SHP77 treated with DMSO at 0.1 percent for 48 hours (cell line): ENCODE measurements at regions not wholly inside any gene's neighbourhood (a gene's known extent, or its start where the extent isn't known, plus 50 kb on each side); places are given as distances from the start of the nearest gene placed in this dataset.

Experiments used
- DNase-seq: peaks from one replicate; lab custom pipeline; 2025; lab: John Stamatoyannopoulos, UW

DNA sequence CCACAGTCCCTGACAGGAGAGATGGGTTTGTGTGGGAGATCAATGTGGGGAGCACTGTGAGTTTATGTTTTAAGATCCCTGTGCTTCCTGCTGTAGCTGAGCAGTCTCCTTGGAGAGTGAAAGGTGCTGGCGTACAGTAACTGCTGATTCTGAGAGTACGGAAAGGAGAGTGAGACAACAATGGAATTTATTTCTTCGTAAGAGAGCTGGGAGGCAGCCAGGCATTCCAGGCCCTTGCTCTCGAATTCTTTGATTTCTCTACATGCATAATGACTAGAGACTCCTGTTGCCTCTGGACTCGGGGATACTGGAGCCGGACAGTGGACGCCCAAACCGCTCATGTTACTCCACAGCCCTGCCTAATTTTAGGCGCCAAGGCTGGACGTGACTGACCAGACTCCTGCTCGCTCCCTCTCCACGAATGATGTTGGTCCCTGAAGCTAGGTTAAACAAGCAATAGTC is 131.0 kb upstream of the PHACTR1 start:
- DNase-seq: no peak

DNA sequence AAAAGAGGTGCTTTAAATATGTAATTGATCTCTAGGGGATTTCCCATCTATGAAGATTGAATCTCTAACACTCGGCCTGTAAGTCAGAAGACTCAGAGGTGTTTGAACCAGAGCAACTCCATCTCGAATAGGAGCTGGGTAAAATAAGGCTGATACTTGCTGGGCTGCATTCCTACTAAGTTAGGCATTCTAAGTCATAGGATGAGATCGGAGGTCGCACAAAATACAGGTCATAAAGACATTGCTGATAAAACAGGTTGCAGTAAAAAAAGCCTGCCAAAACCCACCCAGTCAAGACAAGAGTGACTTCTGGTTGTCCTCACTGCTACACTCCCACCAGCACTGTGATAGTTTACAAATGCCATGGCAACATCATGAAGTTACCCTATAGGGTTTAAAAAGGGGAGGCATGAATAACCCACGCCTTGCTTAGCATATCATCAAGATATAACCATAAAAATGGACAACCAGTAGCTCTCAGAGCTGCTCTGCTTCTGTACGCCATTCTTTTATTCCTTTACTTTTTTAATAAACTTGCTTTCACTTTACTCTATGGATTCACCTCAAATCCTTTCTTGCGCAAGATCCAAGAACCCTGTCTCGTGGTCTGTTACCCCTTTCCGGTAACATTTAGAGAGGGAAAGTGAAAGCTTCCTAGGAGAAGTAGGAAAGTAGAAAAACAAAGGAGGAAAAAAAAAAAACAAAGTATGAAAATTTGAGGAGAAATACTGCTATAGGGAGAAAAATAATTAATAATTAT is 129.7 kb upstream of the PHACTR1 start:
- DNase-seq: no peak

DNA sequence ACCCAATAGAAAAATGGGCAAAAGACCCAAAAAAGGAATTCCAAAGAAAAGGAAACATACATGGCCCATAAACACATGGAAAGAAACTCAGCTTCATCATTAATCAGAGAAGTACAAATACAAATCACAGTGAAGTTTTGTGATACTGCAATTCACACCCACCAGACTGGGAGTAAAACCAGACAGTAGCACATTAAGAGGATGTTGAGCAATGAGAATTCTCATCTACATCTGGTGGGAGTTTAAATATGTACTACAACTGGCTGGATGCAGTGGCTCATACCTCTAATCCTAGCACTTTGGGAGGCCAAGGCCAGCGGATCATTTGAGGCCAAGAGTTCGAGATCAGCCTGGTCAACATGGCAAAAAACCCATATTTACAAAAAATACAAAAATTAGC is 125.7 kb upstream of the PHACTR1 start:
- DNase-seq: no peak

DNA sequence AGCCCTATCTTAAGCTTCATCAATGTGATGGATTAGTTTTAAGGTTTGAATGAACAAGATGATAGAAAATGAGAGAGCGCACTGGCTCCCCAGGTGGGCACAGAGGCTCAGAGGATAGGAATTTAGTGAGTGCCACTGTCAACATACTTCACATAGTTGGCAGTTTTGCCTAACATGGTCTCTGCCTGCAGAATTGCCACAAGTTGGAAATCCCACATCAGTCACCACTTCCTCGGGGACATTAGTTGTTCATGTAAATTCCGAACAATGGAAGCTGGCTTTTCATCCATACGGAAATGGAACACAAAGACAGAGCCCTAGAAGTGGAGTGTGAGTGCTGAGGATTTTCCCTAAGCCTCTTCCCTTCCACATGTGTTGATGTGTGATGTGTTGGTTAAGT is 123.9 kb upstream of the PHACTR1 start:
- no peak for DNase-seq

DNA sequence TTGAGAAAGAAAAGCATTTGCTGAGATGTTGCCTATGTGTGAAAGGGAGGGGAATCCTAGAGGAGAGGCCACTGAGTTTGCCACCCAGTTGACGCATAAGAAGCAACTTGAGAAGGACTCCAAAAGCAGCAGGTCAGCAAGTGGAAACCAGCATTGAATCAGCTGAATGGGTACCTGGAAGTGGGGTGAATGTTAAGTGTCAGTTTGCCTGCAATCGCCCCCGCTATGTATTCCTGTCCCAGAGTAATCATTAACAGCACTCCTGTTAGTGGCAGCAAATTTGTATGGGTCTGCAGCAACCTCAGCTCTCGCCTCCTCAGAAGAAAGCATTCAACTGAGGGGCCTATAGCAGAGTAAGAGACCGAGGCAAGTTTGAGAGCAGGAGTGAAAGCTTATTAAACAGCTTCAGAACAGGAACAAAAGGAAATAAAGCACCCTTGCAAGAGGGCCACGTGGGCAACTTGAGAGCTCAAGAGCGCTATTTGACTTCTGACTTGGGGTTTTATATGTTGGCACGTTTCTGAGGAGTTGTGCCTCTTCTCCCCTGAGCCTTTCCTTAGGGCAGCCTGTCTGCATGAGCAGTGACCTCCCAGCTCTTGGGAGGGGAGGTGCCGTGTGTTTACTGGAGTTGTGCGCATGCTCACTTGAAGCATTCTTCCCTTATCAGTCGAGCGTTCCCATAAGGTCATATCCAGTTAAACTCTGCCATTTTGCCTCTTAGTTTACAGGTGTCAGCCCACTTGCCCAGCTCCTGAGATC is 122.6 kb upstream of the PHACTR1 start:
- no peak for DNase-seq

DNA sequence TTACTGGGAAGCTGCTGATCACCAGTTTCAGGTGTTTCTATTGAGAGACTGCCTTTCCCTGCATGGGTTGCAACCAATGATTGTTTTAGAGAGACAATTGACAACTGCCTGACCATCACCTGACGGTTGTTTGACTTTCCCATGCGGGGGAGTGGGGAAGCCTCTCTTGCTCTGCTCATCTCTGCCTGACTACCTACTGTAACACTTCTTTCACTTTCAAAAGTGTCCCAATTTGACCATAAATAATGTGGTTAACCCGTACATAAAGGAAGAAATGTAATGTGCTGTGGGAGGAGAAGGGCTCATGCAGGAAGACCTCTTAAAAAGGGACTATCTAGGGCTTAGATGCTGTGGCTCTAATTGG is 122.1 kb upstream of the PHACTR1 start:
- DNase-seq: no peak

DNA sequence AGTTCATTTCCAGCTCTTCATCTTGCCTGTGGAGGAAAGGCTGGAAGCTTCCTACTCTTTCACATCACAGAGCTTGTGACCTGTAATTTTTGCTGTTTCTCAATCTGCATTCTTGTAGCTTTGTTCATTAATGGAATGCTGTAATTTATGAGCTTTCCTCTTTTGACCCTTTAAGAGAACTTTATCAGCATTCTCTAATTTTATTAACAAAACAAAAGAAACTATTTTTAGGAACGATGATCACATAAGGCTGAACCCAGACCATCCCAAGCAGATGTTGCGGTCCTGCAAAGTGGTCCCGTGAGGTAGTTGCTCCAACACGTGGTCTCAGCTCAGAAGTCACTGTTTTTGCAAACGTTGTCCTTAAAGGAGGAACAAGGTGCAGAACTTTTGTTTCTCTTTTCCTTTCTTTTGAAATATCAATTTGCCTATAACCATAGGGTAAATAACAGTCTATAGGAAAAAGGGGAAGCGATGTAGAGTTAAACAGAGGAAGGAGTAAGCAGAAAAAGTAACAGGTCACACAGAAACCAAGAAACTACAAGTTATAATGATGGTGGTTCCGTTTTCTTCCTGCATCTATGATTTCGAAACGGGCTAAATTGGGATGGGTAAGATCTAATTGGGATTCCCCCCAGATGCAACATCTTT is 121.3 kb upstream of the PHACTR1 start:
- no peak for DNase-seq

DNA sequence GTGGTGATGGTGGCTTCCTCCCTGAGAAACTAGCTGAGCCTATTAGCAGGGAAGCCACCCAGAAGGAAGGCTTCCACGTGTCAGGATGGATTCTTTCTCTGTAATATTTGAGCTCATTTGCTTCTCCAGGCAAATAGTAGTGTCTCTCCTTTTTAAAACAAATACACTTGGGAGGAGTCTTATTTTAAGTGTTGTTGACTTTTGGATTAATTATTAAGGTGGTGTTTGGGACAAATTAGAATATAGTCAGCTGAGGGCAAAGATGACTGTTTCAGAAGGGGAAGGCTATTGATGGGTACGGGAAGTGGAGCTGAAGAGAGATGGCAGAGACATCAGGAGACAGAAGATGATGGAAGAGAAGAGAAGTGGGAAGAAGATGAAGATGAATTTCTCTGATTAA is 119.8 kb upstream of the PHACTR1 start:
- DNase-seq: no peak

DNA sequence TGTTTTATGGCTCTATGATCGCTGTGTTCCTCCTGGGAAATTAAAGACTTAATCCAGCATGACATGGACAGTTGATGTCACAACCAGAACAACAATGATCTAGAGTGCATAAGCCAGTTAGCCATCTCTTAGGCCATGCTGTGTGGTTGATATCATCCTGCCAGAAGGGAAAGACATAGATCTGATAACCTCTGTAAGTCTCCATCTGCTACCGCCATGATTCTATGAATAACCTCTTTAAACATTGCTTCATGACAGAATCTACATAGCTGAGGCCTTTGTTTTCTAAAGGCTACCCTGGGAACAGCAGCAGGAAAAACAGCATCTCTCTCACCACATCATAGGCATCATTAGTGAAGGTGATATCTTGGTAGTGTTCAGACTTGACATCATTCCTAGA is 117.6 kb upstream of the PHACTR1 start:
- DNase-seq: no peak

DNA sequence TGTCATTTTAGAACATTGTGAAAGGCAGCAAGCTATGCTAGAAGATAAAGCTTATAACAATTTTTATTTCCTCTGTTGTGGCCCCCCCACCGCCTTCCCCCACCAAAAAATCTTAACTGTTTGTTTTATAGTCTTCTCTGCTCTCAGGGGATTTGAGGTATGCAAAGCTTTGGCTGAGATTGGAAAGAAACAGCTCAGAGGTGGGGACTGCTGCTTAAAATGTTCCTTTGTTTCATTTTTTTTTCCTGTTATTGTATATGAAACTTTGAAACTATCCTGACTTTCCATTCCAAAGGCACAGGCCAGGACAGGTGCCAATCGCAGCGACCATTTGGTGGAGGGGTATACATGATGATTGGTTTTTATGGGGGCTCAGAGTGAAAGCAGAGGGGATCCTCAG is 114.7 kb upstream of the PHACTR1 start:
- no peak for DNase-seq

DNA sequence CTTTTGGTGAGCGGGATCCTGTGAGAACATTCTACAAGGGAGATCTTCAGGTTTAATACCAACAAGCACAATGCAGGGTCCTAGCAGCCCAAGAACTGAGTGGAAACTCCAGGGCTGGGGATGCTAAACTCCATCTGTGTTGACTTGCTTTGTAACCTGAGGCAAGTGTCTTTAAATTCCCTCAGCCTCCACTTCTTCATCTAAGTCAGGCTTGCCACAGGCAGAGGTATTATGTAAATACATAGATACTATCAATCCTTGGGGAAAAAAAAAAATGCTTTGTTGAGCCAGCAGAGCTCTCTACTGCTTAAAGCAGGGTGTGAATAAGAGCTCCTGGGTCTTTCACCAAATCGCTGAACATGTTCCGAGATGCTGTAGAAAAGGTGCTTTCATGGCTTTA is 114.2 kb upstream of the PHACTR1 start:
- no peak for DNase-seq

DNA sequence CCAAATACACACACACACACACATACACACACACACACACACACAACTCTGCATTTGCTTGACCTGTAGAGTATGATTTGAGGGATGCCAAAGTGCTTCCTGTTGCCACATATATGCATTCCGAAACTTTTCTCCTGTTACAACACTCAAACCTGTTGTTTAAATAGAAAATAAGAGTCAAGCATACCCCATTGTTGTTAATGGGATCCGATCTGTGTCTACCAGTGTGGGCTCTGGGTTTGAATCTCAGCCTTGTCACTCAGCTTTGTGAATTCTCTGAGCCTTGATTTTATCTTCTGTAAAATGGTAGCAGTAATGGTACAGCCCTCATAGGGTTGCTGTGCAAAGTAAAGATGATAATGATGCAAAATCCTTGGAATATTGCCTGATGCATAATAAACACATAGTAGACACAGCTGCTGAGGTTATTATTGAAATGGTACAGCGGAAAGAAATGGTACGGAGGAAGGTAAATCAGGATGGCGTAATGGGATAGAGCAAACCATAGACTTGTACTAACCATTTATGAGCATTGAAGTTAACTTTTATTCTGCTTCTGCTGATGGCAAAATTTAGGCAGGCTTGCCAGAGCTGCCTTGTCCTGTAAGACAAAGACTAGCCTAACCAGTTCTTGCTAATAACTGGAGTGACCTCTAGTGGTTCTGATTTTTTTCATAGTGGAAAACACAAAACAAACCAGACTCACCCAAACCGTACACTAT is 113.5 kb upstream of the PHACTR1 start:
- no peak for DNase-seq

DNA sequence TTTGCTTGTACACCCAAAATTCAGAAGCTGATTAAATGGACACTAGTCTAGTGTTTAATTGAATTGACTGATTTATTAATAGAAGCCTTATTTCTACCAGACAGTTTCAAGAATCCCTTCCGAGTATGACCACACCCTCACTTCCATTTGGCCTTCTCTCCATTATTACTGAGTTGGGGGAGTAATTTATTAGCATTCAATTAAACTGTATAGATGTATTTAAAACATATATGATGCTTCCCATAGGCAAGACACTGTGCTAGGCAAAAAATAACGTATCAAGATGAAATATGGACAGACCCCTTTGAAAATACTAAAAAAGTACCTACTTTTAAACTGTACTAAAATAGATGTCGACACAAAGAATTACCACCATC is 112.9 kb upstream of the PHACTR1 start:
- DNase-seq: no peak

DNA sequence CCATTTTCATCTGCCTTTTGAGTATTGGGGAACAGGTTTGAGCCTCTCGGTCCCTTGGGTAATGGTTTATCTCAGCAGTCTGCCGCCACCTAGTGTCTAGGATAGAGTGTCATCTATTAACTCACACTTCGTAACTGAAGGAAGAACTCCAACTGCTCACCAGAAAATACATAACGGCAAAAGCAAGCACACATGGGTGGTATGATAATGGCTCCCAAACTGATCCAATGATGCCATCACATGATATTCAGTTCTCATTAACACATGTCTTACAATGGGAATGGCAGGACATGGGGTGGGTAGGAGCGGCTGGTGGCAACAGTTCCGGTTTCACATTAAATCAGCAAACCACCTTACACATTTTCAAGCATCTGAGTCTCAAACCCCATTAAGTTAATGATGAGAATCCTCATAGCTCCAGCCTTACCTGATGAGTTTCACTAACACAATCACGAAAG is 110.7 kb upstream of the PHACTR1 start:
- peak; percentile 13 for DNase-seq

DNA sequence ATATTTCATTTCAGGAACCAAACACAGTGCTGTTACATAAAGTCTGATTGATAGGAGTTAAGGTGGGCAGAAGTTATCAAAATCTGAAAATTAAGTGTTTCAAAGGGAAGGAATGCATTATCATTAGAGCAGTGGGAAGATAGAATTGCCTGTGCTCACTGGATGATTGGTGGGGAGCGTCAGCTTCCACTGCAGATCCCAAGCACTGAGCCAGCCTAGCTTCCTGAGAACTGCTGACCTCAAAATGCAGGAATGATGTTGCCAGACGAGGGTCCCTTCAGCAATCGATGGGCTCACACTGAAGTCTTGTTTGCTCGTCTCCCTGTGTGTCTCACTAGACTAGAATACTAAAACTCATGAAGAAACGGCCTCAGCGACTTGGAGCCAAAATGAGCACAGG is 110.0 kb upstream of the PHACTR1 start:
- no peak for DNase-seq

DNA sequence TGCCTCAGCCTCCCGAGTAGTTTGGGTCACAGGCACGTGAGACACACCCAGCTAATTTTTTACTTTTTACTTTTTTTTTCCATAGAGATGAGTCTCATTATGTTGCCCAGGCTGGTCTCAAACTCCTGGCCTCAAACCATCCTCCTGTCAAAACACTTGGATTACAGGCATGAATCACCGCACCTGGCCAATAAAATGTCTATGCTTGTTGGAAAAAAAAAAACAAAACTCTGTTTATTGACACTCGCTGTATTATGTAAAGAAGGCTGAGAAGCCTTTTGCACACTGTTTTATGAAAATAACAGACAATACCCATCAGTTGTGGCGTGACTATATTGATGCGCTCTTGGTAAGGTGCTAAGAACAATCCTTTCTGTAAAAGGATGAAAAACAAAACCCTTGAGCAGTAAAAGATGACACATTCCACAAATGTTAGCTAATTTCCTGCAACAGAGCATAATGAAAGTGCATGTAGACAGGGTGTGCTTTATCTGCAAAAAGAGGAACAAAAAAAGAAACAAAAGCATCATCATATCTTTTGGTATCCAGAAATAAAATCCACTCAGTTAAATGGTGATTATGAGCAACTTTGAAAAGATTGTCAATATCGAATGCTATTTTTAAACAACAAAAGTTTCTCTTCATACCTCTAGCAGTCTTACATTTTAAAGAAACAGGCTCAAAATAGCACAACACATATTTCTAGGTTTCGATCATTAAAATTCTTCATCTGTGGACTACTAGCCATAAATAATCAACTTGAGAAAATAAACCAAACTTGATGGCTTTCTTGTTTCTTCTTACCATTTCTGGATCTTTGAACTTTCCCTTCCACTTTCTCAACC is 108.3 kb upstream of the PHACTR1 start:
- DNase-seq: no peak

DNA sequence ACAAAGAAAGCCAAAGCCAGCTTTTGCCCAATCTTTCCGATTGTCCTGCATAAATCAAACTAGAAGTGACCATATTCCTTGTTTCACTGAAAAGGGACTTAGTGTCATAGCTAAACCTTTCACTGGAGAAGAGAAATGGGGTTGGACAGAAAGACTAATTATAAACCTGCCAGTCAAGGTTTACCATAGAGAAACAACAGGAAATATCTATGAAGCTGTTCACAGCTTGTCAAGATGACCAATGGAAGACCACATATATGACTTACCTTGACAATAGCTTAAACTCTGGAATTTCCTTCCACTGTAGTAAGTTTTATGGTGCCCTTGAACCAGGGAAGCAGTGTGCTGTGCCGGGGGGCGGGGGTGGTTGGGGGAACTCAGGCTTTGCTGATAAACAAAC is 107.7 kb upstream of the PHACTR1 start:
- no peak for DNase-seq

DNA sequence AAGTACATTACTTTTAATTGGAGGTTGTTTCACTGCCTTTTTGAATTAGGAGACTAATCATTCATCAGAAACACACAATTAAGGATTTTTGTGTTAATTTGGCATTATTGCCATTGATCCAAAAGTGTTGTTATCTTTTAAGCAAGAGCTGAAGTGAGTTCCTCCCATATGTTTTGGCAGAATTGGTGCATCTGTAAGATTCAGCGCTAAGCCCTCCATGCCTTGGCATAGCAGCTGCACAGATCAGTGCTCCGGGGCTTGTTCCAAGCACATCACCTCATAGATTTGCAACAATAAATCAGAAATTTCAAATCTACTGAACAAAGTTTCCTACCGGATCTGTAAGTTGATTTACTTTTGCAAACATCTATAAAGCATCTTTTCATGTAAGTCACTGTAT is 106.8 kb upstream of the PHACTR1 start:
- no peak for DNase-seq

DNA sequence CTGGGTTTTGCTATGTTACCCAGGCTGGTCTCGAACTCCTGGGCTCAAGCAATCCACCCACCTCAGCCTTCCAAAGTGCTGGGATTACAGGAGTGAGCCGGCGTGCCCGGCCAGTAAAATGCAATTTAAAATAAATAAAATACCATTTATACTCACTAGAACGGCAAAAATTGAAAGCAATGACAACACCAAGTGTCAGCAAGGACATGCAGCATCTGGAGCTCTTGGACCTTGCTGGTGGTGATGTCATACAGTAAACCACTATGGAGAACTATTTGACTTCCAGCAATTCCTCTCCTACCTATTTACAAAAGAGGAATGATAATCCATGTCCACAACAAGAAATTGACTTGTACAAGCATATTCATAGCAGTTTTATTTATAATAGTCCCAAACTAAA is 105.7 kb upstream of the PHACTR1 start:
- DNase-seq: no peak

DNA sequence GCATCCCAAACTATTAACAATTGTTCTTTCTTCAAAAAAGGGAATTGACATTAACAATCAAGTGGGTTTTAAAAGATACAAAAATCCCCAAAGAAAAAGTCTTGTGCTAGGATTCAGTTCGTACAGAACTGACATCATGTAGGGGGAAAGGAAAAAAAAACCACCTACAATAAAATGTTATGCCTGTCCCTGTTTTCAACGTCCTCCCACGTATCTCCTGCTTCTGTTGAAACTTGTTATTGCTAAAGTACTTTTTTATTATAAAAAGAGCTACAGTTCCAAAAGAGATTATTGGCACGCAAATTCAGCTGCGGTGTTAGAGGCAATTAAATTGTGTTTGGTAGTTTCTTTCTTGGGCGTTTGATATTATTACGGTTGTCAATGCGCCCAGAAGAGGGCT is 102.8 kb upstream of the PHACTR1 start:
- DNase-seq: no peak

DNA sequence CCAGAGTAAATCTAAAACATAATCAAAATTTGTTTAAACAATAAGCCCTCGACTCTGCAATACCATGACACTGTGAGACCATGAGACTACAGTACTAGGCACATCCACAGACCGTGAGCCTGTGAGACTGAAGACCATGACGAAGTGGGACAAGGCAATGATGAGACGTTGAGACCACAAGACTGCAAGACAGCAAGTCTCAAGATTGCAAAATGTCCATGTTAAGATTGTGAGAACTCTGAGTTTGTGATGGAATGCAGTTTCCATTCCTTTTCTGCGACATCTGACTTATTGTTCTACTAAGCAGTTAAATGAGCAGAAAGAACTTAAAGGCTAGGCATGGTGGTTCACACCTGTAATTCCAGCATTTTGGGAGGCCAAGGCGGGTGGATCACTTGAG is 102.1 kb upstream of the PHACTR1 start:
- DNase-seq: no peak

DNA sequence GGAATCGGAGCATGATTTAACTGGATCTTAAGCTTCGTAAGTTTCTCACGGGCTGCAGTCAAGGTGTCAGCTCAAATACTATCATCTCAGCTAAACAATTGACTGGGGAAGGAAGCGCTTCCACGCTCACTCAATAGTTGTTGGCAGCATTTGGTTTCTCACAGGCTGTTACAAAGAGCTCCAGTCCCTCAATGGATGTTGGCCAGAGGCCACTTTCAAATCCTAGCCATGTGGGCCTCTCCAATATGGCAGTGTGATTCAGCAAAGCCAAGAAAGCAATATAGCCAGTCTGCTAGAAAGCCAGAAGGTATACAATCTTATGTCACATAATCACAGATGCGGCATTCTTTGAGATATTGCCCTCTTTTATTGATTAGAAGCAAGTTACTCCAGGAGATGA is 98.3 kb upstream of the PHACTR1 start:
- DNase-seq: no peak
